Thyroid gland (tissue), 4 donors: ENCODE measurements at regions not wholly inside any gene's neighbourhood (a gene's known extent, or its start where the extent isn't known, plus 50 kb on each side); places are given as distances from the start of the nearest gene placed in this dataset.

ENCODE experiments used
- CTCF ChIP-seq, 6 experiments: fragments of 200-600 bp in 3 of 6; fragments of 450-650 bp in 3 of 6; sonication (generic) in 3 of 6; IDR thresholded peaks; one replicate each; pipeline ENCODE4 v1.5.1; 2016 to 2019; ENCODE audit warnings: antibody characterized with exemption in 6 of 6, mild to moderate bottlenecking in 2 of 6, inconsistent platforms in 1 of 6, moderate library complexity in 1 of 6
- POLR2A ChIP-seq, 2 donors: fragments of 450-650 bp; IDR thresholded peaks; one replicate each; pipeline ENCODE4 v1.6.1; 2017; ENCODE audit warnings: antibody characterized with exemption in 2 of 2, mild to moderate bottlenecking in 2 of 2, moderate library complexity in 1 of 2

- no peak for TF ChIP-seq CTCF (IDR thresholded peaks at IDR 0.05)
- no peak for TF ChIP-seq POLR2A (IDR thresholded peaks at IDR 0.05)
Observed at GRCh38 chr6:148016013-148016412, 326.6 kb upstream of the SASH1 start.
